GM19463 (cell line): ENCODE measurements at regions not wholly inside any gene's neighbourhood (a gene's known extent, or its start where the extent isn't known, plus 50 kb on each side); places are given as distances from the start of the nearest gene placed in this dataset.

Experiments
- ATAC-seq: cut with Tn5 transposase; IDR thresholded peaks from one replicate; pipeline ENCODE4 v1.9.1; 2021; ENCODE audit warnings: mild to moderate bottlenecking, moderate library complexity; ENCODE audit not compliant: unreplicated experiment

- no peak for ATAC-seq
Observed at GRCh38 chr2:15856318-15856717, 84.0 kb upstream of the MYCN start.

GRCh38 chr2:15858466-15858865, 81.9 kb upstream of the MYCN start:
- no peak for ATAC-seq

- no peak for ATAC-seq
Observed at GRCh38 chr2:15860051-15860663, 80.2 kb upstream of the MYCN start.

- no peak for ATAC-seq
Observed at GRCh38 chr2:15860760-15861159, 79.6 kb upstream of the MYCN start.

GRCh38 chr2:15861172-15861822, 79.1 kb upstream of the MYCN start:
- no peak for ATAC-seq

- ATAC-seq = no peak
Observed at GRCh38 chr2:15861898-15862297, 78.5 kb upstream of the MYCN start.

- ATAC-seq = no peak
Observed at GRCh38 chr2:15863089-15863488, 77.3 kb upstream of the MYCN start.

GRCh38 chr2:15863494-15864175, 76.7 kb upstream of the MYCN start:
- ATAC-seq = no peak

- ATAC-seq = no peak
Observed at GRCh38 chr2:15864176-15864769, 76.1 kb upstream of the MYCN start.

GRCh38 chr2:15865923-15866322, 74.4 kb upstream of the MYCN start:
- no peak for ATAC-seq

- no peak for ATAC-seq
Observed at GRCh38 chr2:15866563-15867193, 73.7 kb upstream of the MYCN start.

- no peak for ATAC-seq
Observed at GRCh38 chr2:15867194-15868171, 72.9 kb upstream of the MYCN start.

GRCh38 chr2:15868186-15868585, 72.2 kb upstream of the MYCN start:
- ATAC-seq = no peak

- ATAC-seq = no peak
Observed at GRCh38 chr2:15868704-15869103, 71.6 kb upstream of the MYCN start.

- no peak for ATAC-seq
Observed at GRCh38 chr2:15869396-15869795, 71.0 kb upstream of the MYCN start.

GRCh38 chr2:15869871-15870270, 70.5 kb upstream of the MYCN start:
- no peak for ATAC-seq

GRCh38 chr2:15870565-15870964, 69.8 kb upstream of the MYCN start:
- no peak for ATAC-seq

GRCh38 chr2:15871239-15871783, 69.0 kb upstream of the MYCN start:
- no peak for ATAC-seq

- ATAC-seq = no peak
Observed at GRCh38 chr2:15872854-15873253, 67.5 kb upstream of the MYCN start.

GRCh38 chr2:15874321-15874720, 66.0 kb upstream of the MYCN start:
- no peak for ATAC-seq
